ENCODE measurements at regions not wholly inside any gene's neighbourhood (a gene's known extent, or its start where the extent isn't known, plus 50 kb on each side); places are given as distances from the start of the nearest gene placed in this dataset.

DNA sequence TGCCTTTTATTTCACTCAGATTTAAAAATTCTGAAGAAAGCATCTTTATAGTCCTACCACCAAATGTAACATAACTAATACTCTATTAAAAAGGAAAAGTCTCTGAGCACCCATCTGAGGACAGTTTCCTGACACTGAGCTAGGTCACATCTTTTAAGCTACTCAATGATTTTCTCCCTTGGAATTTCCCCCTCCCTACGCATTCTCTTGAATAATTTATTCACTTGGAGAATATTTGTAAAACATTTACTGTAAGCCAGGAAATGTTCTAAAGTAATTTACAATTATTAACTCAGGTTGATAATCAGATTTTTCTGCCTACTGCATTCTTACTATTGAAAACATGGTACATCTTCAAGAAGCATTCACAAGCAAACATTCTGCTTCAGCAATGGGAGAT lies 297.2 kb upstream of the VSTM2A start:
- DNase-seq: no peak
- H3K27ac ChIP-seq: no peak overlapping the region
- no peaks in the 10 kb centered on the region for H3K4me1 ChIP-seq (replicated peaks; ENCODE audit: insufficient read depth)
- no peaks in the 10 kb centered on the region for H3K36me3 ChIP-seq (ENCODE audit: low read depth)
- H3K27me3 ChIP-seq (ENCODE audit: insufficient read depth, low read depth): no peaks in the 10 kb centered on the region
- H3K4me2 ChIP-seq: no peak overlapping the region
- POLR2A ChIA-PET (ENCODE audit: unreplicated experiment): no interaction called here
- no peaks in the 10 kb centered on the region for H4K20me1 ChIP-seq (ENCODE audit: insufficient read depth)
- H3K79me2 ChIP-seq (ENCODE audit: low read depth): no peaks in the 10 kb centered on the region
- TF ChIP-seq, protein P1, sequence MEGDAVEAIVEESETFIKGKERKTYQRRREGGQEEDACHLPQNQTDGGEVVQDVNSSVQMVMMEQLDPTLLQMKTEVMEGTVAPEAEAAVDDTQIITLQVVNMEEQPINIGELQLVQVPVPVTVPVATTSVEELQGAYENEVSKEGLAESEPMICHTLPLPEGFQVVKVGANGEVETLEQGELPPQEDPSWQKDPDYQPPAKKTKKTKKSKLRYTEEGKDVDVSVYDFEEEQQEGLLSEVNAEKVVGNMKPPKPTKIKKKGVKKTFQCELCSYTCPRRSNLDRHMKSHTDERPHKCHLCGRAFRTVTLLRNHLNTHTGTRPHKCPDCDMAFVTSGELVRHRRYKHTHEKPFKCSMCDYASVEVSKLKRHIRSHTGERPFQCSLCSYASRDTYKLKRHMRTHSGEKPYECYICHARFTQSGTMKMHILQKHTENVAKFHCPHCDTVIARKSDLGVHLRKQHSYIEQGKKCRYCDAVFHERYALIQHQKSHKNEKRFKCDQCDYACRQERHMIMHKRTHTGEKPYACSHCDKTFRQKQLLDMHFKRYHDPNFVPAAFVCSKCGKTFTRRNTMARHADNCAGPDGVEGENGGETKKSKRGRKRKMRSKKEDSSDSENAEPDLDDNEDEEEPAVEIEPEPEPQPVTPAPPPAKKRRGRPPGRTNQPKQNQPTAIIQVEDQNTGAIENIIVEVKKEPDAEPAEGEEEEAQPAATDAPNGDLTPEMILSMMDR (conservative IDR thresholded peaks at IDR 0.05): no peak
- TF ChIP-seq EZH2 (IDR thresholded peaks at IDR 0.05; ENCODE audit: low read depth): no peak
- no peak overlapping the region for H2AFZ ChIP-seq
- no peak overlapping the region for H3K4me3 ChIP-seq
- no TSS peak for BruUV-seq (replicated peaks)
- H3K9me2 ChIP-seq (ENCODE audit: insufficient read depth): no peaks in the 10 kb centered on the region
- H3F3A ChIP-seq (ENCODE audit: insufficient read depth, low read depth): no peaks in the 10 kb centered on the region
- no peaks in the 10 kb centered on the region for H3K9me3 ChIP-seq (ENCODE audit: insufficient read depth, low read depth)
- CTCF ChIA-PET: no interaction called here
- intact Hi-C loops (cut with micrococcal nuclease; ENCODE audit: unreplicated experiment): no loop called here

DNA sequence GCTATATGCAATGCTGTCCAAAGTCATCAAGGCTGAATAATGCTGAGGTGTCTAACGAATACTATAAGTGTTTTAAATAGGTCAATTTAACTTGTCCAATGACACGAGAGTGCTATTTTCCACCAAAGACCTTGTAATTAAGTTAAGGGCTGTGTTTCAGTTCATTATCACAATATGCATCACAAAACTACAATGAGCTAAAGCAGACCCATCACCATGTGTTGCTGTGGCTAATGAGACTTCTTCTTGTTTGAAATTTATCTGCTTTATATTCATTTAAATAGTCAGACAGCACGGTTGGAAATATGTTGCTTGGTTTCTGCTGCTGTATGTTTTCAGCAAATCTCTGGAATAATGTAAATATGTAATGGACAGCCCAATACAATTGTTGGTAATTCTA lies 292.5 kb upstream of the VSTM2A start:
- POLR2A ChIA-PET (ENCODE audit: unreplicated experiment): no interaction called here
- Histone ChIP-seq H3K4me2 (no peak overlapping the region), H2AFZ (no peak overlapping the region), H3K27ac (no peak overlapping the region), H3K9me3 (ENCODE audit: insufficient read depth, low read depth) (no peaks in the 10 kb centered on the region), H4K20me1 (ENCODE audit: insufficient read depth) (no peaks in the 10 kb centered on the region; the same call in 1 of the 2 replicates), H3F3A (ENCODE audit: insufficient read depth, low read depth) (no peaks in the 10 kb centered on the region), H3K27me3 (ENCODE audit: insufficient read depth, low read depth) (no peaks in the 10 kb centered on the region), H3K4me1 (replicated peaks; ENCODE audit: insufficient read depth) (no peaks in the 10 kb centered on the region), H3K9me2 (ENCODE audit: insufficient read depth) (no peaks in the 10 kb centered on the region; the same call in 1 of the 2 replicates), H3K79me2 (ENCODE audit: low read depth) (no peaks in the 10 kb centered on the region), H3K36me3 (ENCODE audit: low read depth) (no peaks in the 10 kb centered on the region), H3K4me3 (no peak overlapping the region)
- intact Hi-C loops (cut with micrococcal nuclease; ENCODE audit: unreplicated experiment): no loop called here
- CTCF ChIA-PET: no interaction called here
- DNase-seq: no peak
- BruUV-seq (replicated peaks): no TSS peak
- TF ChIP-seq EZH2 (IDR thresholded peaks at IDR 0.05; ENCODE audit: low read depth): no peak
- TF ChIP-seq, protein P1 (conservative IDR thresholded peaks at IDR 0.05): no peak

DNA sequence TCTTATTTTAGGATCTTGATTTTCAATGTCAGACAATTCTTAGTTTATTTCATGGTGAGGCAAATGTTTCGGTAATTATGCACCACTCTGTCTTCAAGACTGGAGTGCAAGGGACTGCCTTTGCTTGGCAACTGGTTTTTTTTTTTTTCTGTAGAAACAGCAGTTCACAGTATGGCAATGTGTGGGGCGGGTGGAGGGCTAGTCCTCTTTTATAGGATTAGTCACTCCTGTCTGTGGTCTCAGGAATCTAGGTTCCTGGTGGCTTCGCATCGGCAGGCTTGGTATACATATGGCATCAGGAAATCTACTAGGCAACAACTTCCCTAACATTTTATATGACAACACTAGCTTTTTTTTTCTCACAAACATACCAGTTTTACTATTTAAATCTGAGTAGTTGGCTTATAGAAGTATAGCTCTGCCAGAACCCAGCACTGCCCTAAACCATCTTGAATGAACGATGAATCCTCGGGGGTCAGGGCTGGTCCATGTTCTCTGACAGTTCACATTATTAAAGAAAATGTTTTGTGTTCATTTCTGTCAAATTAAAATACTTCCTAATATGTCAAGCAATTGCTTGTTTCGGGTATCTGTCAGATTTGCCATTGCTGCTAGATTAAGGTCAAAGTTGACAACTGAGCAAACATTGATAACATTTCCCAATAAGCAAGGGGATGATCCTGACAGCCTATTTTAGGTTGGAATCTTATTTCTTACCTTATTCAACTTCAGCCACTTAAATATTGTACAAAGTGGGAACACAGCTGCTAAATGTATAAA lies 289.7 kb upstream of the VSTM2A start:
- ChIA-PET CTCF (no interaction called here), POLR2A (ENCODE audit: unreplicated experiment) (no interaction called here)
- Histone ChIP-seq H3K9me3 (ENCODE audit: insufficient read depth, low read depth) (no peaks in the 10 kb centered on the region), H2AFZ (no peak overlapping the region), H4K20me1 (ENCODE audit: insufficient read depth) (no peaks in the 10 kb centered on the region; the same call in 1 of the 2 replicates), H3K4me1 (replicated peaks; ENCODE audit: insufficient read depth) (no peaks in the 10 kb centered on the region), H3K9me2 (ENCODE audit: insufficient read depth) (no peaks in the 10 kb centered on the region; the same call in 1 of the 2 replicates), H3K36me3 (ENCODE audit: low read depth) (no peaks in the 10 kb centered on the region), H3K79me2 (ENCODE audit: low read depth) (no peaks in the 10 kb centered on the region), H3F3A (ENCODE audit: insufficient read depth, low read depth) (no peaks in the 10 kb centered on the region), H3K4me3 (no peak overlapping the region), H3K27me3 (ENCODE audit: insufficient read depth, low read depth) (no peaks in the 10 kb centered on the region), H3K27ac (no peak overlapping the region), H3K4me2 (no peak overlapping the region)
- BruUV-seq (replicated peaks): no TSS peak
- DNase-seq: no peak
- intact Hi-C loops (cut with micrococcal nuclease; ENCODE audit: unreplicated experiment): no loop called here
- TF ChIP-seq EZH2 (IDR thresholded peaks at IDR 0.05; ENCODE audit: low read depth): no peak
- TF ChIP-seq, protein P1 (conservative IDR thresholded peaks at IDR 0.05): no peak
